NCI-H2029 treated with DMSO at 0.1 percent for 48 hours (cell line): ENCODE measurements at regions not wholly inside any gene's neighbourhood (a gene's known extent, or its start where the extent isn't known, plus 50 kb on each side); places are given as distances from the start of the nearest gene placed in this dataset.

Experiments used
- DNase-seq: peaks from one replicate; lab custom pipeline; 2025; lab: John Stamatoyannopoulos, UW

- DNase-seq = no peak
These were observed 182.5 kb upstream of the JARID2 start for GRCh38 chr6:15063253-15063853.

DNA sequence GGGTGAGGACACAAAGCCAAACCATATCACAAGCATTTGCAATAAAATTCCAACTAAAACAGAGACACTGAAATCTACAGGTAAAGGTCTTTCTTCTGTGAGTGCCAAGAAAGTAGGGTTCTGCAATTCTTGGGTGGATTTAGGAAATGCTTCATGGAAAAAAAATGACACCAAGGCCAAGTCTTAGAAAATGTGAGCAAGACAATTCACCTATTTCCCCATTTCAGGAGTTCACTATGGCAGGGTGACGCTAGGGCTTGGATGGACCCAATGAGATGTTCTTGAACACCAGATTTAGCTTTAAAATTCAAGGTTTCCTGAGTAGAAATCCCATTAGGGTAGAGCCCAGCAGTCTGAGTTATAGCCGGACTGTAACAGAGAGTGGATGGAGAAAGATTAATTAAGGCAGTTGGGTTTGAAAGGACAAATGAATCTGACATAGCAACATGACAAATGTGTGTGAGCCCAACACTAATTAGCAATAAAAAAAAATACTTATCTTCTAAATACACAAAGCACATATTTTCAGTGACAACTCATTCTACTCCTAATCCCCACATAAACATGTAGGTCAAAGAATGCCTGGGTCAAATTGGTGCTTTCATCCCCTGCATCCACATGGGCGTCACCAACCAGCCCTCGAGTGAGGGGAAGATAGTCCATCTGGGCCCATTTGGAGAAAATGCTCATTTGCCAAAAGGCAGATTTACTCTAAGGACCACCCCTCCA is 180.4 kb upstream of the JARID2 start:
- no peak for DNase-seq

DNA sequence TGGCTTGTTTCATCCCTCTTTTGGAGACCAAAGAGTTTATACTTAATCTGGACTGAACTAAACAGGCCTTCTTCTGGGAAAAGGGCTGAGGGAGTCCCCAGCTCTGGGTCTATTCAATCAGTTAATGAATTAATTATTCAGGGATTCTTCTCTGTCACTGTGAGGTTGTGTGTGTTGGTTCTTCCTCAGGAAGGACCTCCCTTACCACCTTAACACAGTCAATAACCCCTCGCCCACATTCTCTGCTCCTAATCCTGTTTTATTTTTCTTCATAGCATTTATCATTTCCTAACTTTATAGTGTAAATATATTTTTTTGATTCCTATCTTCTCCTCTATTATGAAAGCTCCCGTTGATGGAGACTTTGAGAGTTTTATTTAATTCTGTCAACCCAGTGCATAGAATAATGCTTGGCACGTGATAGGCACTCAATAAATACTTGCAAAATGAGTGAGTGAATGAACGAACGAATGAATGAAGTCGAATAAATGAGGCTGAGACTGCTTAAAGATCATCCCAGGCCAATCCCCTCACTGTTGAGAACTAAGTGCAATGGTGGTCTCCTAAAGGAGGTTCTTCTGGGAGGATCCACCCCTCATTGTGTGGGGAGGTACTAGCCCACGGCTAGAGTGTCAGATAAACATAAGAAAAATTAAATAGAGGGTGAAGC is 179.6 kb upstream of the JARID2 start:
- DNase-seq = no peak

GRCh38 chr6:15073344-15073789 is 172.5 kb upstream of the JARID2 start:
- no peak for DNase-seq

GRCh38 chr6:15073883-15074465 is 171.9 kb upstream of the JARID2 start:
- no peak for DNase-seq

- DNase-seq = no peak
These were observed 171.1 kb upstream of the JARID2 start for GRCh38 chr6:15074806-15075205.

DNA sequence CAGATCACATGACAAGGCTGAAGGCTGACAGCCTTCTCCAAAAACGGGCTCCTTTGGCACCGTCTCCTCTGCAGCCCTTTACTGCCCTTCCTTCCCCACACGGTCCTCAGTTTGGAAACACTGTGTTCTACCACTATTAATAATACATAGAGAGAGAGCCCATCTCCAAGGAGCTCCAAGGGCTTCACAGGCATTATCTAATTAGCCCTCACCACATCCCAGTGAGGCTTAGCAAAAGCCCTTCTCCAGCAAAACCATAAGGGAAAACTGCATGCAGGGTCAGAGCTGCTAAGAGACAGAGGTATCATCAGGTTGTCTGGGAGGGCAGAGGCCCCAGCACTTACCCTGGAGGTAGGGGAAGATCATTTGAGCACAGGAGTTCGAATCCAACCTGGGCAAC is 169.3 kb upstream of the JARID2 start:
- no peak for DNase-seq

GRCh38 chr6:15077006-15077405 is 168.9 kb upstream of the JARID2 start:
- no peak for DNase-seq

DNA sequence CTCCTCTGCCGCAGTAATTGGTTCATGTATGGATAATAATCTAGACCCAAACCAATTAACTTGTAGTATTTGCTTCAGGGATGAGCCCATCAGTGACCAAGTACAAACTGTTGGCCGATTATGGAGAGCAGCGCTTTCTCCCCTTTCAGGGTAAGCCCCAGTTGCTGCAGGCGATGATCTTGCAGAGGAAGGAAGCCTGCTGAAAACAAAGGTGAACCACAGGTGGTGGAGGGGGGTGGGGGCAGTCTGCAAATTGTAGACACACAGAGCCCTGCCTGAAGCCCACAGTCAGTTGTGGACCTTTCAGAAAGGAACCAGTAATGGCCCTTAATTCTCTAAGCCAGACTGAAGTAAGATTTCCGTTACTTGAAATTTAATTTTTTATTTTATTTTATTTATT is 167.9 kb upstream of the JARID2 start:
- DNase-seq = no peak

DNA sequence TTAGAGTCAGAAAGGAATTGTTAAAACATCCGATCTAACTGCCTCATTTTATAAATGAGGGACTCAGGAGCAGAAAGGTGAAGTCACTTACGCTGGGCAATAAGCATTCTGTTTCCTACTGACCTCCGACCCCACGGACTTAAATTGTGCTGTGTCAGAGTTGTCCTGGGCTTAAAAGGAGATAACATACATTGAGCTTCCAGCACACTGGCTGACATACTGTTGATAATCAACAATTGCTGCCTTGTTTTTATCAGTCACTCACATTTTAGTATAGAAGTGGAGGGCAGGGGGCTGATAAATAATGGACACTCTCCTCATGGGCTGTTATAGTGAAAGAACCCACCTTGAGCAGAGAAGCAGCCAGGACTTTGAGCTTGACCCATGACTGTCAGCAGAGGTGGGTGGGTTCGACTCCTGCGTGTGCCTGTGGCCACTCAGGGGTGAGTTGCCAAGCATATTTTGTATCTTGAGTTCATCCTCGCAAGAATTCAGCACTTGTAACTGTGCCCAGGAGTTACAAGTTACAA is 166.5 kb upstream of the JARID2 start:
- DNase-seq = no peak

- DNase-seq = no peak
These were observed 165.0 kb upstream of the JARID2 start for GRCh38 chr6:15080895-15081294.

DNA sequence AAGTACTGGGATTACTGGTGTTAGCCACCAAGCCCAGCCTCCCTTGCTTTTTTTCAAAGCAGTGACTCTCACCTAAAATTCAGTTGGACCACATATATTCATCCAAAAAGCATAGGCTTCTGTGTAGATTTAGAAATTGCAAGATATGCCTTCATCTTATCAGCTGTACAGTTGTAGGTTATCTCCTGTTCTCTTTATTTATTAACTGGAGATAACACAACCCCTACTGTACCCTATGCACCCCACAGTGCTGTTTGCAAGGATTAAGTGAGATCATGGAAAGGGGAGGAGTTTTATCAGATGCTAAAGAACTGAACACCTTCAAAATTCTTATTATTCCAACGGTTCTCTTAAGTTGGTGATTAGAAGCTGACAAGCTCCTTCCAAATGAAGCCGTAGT is 164.4 kb upstream of the JARID2 start:
- DNase-seq = no peak

DNA sequence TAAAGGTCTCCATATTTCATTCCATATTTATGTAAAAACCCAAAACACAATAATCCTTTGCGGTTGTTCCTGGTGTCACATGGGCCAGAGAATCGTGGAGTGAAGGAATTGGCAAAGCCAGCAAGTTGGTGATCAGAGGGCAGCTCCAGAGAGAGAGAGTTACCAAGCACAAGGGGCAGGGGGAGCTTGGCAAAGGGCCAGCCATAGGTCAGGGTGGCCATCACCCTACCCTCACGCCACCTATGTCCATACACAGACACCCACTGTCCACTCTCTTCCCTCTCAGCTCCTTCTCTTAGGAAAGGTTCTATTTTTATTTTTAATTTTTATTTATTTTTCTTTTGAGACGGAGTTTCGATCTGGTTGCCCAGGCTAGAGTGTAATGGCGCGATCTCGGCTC is 163.2 kb upstream of the JARID2 start:
- no peak for DNase-seq

DNA sequence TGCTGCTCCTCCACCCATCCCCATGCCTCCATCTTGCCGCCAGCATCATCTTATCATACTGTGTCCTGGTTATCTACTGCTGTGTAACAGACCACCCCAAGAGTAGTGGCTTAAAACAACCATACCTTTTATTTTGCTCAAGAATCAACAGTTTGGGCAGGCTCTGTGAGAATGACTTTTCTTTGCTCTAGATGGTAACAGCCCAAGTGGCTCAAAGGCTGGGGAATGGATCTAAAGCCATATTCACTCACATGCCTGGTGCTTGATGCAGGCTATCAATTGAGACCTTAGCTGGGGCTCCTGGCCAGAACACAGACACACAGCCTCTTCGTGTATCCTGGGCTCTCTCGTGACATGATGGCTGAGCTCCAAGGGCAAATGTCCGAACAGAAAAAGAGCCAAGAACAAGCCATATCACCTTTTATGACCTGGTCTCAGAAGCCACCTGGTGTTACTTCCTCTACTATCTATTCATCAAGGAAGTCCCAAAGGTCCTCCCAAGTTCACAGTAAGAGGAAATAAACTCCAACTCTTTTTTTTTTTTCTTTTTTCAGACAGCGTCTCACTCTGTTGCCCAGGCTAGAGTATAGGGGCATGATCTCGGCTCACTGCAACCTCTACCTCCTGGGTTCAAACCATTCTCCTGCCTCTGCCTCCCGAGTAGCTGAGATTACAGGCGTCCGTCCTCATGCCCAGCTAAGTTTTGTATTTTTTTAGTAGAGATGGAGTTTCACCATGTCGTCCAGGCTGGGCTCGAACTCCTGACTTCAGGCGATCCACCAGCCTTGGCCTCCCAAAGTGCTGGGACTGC is 159.3 kb upstream of the JARID2 start:
- no peak for DNase-seq

DNA sequence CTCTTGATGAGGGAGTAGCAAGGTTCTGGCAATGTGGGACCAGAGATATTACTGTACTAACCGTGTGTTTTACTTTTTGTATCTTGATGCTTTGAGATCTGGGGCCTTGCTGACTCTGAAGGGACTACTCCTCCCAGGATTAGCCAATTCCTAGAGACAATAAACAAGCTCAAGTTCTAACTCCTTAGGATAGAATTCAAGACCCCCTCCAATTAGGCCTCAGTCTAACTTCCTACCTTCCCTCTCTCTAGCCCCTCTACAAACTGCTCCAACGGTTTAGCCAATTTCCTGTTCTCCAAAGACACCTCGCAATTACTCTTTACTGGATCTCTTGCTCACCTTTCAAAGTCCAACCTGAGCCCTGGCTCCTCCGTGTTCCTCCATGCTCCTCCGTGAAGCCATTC is 158.7 kb upstream of the JARID2 start:
- DNase-seq = no peak

GRCh38 chr6:15088904-15089568 is 156.8 kb upstream of the JARID2 start:
- no peak for DNase-seq

DNA sequence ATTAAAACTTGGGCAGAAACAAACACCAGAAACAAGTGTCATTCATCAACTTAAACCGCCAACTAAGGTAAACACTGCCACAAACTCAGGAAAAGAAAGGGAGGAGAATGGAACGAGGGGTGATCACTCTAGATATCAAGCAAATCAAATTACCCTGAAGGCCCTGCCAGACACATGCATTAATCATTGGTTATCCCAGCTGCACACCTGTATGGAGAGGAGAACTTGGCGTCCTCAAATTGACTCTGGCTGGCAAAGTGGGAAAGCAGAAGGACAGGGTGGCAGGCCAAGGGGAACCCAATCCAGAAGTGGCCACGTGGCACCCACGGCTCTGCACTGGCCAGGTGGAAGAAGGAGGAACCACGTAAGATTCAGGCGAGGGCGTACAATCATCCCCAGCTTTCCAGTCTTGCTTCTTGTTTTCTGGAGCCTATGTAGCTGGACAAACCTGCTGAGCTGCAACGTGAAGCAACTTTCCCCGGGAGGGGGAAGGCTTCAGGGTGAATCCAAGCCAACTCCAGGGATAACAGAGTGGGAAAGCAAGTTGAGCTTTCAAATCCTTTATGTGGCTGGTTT is 156.2 kb upstream of the JARID2 start:
- no peak for DNase-seq

- no peak for DNase-seq
These were observed 155.7 kb upstream of the JARID2 start for GRCh38 chr6:15090145-15090579.

DNA sequence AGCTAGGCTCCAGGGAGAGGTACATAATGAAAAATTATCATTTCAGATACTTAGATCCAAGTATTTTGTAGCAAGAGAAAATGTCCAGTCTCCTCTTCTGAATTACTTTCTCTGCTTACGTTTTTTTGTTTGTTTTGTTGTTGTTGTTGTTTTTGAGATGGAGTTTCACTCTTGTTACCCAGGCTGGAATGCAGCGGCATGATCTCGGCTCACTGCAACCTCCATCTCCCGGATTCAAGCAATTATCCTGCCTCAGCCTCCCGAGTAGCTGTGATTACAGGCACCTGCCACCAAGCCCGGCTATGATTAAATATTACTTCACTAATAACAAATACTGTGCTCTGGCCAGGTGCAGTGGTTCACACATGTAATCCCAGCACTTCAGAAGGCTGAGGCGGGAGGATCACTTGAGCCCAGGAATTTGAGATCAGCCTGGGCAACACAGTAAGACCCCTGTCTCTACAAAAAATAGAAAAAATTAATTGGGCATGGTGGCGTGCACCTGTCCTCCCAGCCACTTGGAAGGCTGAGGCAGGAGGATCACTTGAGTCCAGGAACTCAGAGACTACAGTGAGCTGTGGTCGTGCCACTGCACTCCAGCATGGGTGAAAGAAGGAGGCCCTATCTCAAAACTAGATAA is 155.0 kb upstream of the JARID2 start:
- DNase-seq = no peak
